Activated B cell treated with CpG ODN at 0.5 μM for 24 hours (primary cell): ENCODE measurements at regions not wholly inside any gene's neighbourhood (a gene's known extent, or its start where the extent isn't known, plus 50 kb on each side); places are given as distances from the start of the nearest gene placed in this dataset.

Experiments used
- ATAC-seq: fragments of 200-7000 bp; cut with Tn5 transposase; one replicate; pipeline ENCODE4 v1.10.0; 2021; ENCODE audit warnings: low read depth, mild to moderate bottlenecking, moderate library complexity
- CTCF ChIA-PET: fragments of 350-600 bp; sonication (Branson Sonifier 250); formaldehyde crosslinking; loops from one replicate; lab custom pipeline; 2021; ENCODE audit warnings: antibody characterized with exemption; lab: Charles Lee
- POLR2A ChIA-PET: fragments of 350-600 bp; sonication (Branson Sonifier 250); formaldehyde crosslinking; loops from one replicate; lab custom pipeline; 2021; ENCODE audit warnings: antibody characterized with exemption; lab: Charles Lee
- DNase-seq: peaks from one replicate; pipeline ENCODE4 v3.0.0; 2022
- H3K27ac Mint-ChIP-seq: one replicate; pipeline ENCODE4 v1.8.0; 2020; ENCODE audit warnings: mixed read lengths
- H3K27me3 Mint-ChIP-seq: one replicate; pipeline ENCODE4 v1.8.0; 2021; ENCODE audit warnings: mixed read lengths
- H3K36me3 Mint-ChIP-seq: one replicate; pipeline ENCODE4 v1.8.0; 2021; ENCODE audit warnings: low read depth, mixed read lengths
- H3K4me1 Mint-ChIP-seq: one replicate; pipeline ENCODE4 v1.8.0; 2021; ENCODE audit warnings: mixed read lengths
- H3K4me3 Mint-ChIP-seq: one replicate; pipeline ENCODE4 v1.8.0; 2020; ENCODE audit warnings: mild to moderate bottlenecking, mixed read lengths
- H3K9me3 Mint-ChIP-seq: one replicate; pipeline ENCODE4 v1.8.0; 2020; ENCODE audit warnings: mixed read lengths
- CTCF ChIP-seq: fragments of 200-600 bp; IDR thresholded peaks from one replicate; pipeline ENCODE4 v1.8.0; 2022; ENCODE audit warnings: antibody characterized with exemption, mild to moderate bottlenecking
- intact Hi-C: fragments of 100-400 bp; cut with micrococcal nuclease; formaldehyde crosslinking; loops from one replicate; pipeline ENCODE4 v1.15.1; 2024

DNA sequence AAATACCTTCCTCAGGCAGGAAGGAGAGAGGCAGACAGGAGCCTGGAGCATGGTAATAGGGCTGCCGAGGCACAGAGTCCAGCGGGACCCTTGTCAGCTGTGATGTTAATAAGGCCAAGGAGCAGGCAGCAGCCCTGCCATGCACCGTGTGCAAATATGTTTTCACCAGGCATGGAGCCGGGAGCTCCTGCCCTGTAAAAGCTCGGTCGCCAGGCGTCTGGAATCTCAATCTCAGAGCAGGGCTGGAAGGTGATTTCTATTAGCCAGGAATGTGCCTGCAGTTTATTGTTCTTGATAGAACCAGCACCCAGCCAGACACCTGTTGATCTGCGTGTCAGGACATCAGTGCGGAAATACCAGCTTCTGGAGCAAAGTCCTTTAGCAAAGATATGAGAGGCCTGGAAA lies 469.8 kb downstream of the GLRX3 start:
- intact Hi-C loops, result no loop called here
- no peak for TF ChIP-seq CTCF
- Mint-ChIP-seq H3K27me3 (no peaks in the 10 kb centered on the region), H3K27ac (no peak overlapping the region), H3K36me3 (no peaks in the 10 kb centered on the region), H3K4me3 (no peak overlapping the region), H3K4me1 (no peaks in the 10 kb centered on the region), H3K9me3 (peaks cover 3% of the 10 kb centered on the region)
- ATAC-seq (no peak), DNase-seq (no peak)
- CTCF ChIA-PET, result no interaction called here
- POLR2A ChIA-PET, result no interaction called here

DNA sequence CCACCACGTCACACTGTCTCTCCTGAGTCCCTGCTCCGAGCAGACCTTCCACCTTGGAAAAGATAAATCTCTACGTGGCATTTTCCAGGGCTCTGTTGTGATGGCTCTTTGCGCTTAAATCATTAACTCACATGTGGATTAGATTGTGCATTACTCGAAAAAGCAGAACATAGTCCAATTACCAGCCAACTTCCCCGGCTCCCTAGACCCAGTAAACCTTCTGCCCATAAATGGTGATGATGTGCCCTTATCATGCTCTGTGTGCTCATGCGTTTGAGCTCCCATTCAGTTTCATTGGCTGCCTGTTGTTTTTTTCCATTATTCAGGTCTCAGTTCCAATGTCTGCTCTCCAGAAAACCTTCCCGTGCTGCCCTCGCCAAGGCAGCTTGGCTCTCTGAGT lies 471.2 kb downstream of the GLRX3 start:
- no peak for DNase-seq
- H3K4me3 Mint-ChIP-seq, result no peak overlapping the region
- no peak for TF ChIP-seq CTCF
- ChIA-PET POLR2A (no interaction called here), CTCF (no interaction called here)
- H3K27me3 Mint-ChIP-seq, result no peaks in the 10 kb centered on the region
- no peak overlapping the region for H3K27ac Mint-ChIP-seq
- H3K36me3 Mint-ChIP-seq, result no peaks in the 10 kb centered on the region
- peaks cover 3% of the 10 kb centered on the region for H3K9me3 Mint-ChIP-seq
- no peak for ATAC-seq
- intact Hi-C loops, result no loop called here
- H3K4me1 Mint-ChIP-seq, result no peaks in the 10 kb centered on the region

GRCh38 chr10:130611239-130611638 lies 475.0 kb downstream of the GLRX3 start:
- H3K36me3 Mint-ChIP-seq, result no peaks in the 10 kb centered on the region
- POLR2A ChIA-PET, result no interaction called here
- H3K4me3 Mint-ChIP-seq, result no peak overlapping the region
- no peaks in the 10 kb centered on the region for H3K27me3 Mint-ChIP-seq
- H3K9me3 Mint-ChIP-seq, result peaks cover 14% of the 10 kb centered on the region
- no peak overlapping the region for H3K27ac Mint-ChIP-seq
- TF ChIP-seq CTCF, result no peak
- CTCF ChIA-PET, result no interaction called here
- intact Hi-C loops, result no loop called here
- DNase-seq (no peak), ATAC-seq (no peak)
- H3K4me1 Mint-ChIP-seq, result no peaks in the 10 kb centered on the region

DNA sequence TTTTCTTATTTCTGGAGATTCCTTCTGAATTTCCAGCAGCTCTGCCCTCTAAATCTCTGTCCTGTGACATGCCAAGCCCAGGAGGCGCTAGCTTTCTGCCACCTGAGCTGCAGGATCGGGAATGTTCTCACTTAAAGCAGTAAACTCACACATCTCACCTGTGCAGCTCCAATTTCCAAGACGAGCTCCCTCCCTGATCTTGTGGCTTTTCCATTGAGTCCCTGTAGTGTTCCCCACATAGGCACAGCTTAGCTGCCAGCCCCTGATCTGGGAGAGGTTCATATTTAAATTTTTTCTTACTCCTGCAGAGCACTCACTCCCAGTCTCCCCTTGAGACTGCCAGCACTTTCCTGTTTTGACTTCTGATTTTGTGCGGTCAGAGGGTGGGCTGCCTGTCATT lies 479.3 kb downstream of the GLRX3 start:
- no peaks in the 10 kb centered on the region for H3K27me3 Mint-ChIP-seq

DNA sequence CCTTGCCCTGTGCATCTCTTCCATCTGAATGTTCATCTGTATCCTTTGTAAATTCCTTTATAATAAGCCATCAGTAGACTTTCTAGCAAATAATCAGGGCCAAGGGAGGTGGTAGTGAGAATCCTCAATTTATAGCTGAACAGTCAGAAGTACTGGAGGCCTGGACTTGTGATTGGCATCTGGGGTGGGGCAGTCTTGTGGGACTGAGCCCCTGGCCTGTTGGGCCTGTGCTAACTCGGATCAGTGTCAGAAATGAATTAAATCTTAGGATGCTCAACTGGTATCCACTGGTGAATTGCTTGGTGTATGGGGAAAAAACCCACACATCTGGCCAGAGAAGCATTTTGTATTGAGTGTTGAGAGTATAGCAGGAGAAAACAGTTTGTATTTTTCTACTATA lies 481.8 kb downstream of the GLRX3 start:
- POLR2A ChIA-PET, result no interaction called here
- intact Hi-C loops, result no loop called here
- Mint-ChIP-seq H3K4me3 (no peak overlapping the region), H3K27me3 (no peaks in the 10 kb centered on the region), H3K9me3 (peaks cover 9% of the 10 kb centered on the region), H3K4me1 (no peaks in the 10 kb centered on the region), H3K27ac (no peak overlapping the region), H3K36me3 (no peaks in the 10 kb centered on the region)
- CTCF ChIA-PET, result no interaction called here
- DNase-seq (no peak), ATAC-seq (no peak)
- TF ChIP-seq CTCF, result no peak

More for the DNA sequence above, 479.3 kb downstream of the GLRX3 start:
- intact Hi-C loops, result no loop called here
- Mint-ChIP-seq H3K27ac (no peak overlapping the region), H3K9me3 (peaks cover 14% of the 10 kb centered on the region), H3K4me3 (no peak overlapping the region), H3K4me1 (no peaks in the 10 kb centered on the region), H3K36me3 (no peaks in the 10 kb centered on the region)
- ATAC-seq, result no peak
- CTCF ChIA-PET, result no interaction called here
- no peak for DNase-seq
- POLR2A ChIA-PET, result no interaction called here
- TF ChIP-seq CTCF, result no peak
